ENCODE measurements at regions not wholly inside any gene's neighbourhood (a gene's known extent, or its start where the extent isn't known, plus 50 kb on each side); places are given as distances from the start of the nearest gene placed in this dataset.

DNA sequence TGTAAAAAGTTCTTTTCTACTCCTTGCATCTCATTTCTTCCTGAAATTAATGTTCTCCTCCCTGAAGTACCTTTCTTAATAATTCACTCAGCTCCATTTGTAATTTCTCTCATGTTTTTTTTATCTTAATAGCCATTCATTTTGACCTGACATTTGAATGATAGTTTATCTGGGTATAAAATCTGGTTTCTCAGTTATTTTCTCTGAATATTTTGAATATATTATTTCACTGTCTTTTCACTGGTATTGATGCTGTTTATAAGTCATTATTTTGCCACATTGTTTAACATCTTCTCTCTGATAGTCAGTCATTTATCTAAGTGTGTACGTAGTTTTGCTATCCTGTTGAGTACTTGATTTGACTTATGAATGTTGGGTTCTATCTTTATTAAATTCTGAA is 68.8 kb upstream of the ARHGAP18 start:
- no peak for DNase-seq (ENCODE audit: low read depth)

DNA sequence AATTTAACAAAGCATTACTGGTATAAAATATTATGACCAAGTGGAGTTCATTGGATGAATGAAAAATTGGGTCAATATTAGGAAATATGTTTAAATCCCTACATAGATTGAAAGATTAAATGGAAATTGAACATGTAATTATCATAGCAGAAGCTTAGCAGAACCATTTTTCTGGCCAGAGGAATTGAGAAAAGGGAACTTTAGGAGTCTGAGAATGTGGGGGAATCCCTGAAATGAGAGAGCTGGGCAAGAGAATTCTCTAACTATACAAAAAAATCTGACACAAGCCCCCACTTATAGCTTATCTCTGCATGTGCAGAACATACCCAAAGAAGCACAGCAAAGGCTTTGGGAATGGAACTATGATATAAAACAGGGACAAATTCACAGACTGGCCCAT is 67.4 kb upstream of the ARHGAP18 start:
- DNase-seq (ENCODE audit: low read depth): no peak

DNA sequence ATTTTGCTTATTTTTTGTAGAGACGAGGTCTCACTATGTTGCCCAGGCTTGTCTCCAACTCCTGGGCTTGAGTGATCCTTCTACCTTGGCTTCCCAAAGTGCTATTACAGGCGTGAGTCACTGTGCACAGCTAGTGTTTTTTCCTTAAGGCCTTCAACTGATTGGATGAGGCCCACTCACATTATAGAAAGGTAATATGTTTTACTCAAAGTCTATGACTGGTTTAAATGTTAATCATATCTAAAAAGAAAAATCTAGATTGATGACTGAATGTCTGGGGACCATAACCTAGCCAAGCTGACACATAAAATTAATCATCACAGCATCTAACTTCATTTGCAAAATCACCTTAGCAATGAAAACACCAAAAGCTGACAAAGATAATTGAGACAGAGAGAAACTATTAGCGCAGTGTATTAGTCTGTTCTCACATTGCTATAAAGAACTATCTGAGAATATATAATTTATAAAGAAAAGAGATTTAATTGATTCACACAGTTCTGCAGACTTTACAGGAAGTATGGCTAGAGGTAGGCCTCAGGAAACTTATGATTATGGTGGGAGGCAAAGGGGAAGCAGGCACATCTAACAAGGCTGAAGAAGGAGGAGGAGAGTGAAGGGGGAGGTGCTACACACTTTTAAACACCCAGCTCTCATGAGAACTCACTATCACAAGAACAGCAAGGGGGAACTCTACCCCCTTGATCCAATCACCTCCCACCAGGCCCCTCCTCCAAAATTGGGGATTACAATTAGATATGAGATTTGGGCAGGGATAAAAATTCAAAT is 66.8 kb upstream of the ARHGAP18 start:
- no peak for DNase-seq (ENCODE audit: low read depth)

GRCh38 chr6:129774697-129775447 is 64.9 kb upstream of the ARHGAP18 start:
- DNase-seq (ENCODE audit: low read depth): peak; percentile 56

- DNase-seq (ENCODE audit: low read depth): no peak
Observed at GRCh38 chr6:129773304-129773703, 63.3 kb upstream of the ARHGAP18 start.

DNA sequence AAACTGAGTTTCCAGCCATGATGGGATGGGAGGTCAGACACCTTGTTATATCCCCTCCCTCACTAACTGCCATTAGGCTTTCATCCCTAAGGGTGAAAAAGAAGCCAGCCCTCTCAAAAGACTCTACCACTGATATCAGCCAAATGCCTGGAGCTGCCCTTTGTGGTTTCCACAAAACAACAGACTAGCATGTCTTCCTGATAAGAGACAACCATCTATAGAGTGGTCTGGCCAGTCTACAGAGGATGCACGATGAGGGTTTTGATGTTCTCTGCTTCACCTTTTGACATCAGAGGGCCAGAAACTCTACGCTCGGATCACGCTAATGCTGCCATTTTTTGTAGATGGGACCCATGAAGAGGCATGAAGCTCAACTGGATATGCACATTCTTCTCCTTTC is 61.7 kb upstream of the ARHGAP18 start:
- DNase-seq (ENCODE audit: low read depth): no peak

DNA sequence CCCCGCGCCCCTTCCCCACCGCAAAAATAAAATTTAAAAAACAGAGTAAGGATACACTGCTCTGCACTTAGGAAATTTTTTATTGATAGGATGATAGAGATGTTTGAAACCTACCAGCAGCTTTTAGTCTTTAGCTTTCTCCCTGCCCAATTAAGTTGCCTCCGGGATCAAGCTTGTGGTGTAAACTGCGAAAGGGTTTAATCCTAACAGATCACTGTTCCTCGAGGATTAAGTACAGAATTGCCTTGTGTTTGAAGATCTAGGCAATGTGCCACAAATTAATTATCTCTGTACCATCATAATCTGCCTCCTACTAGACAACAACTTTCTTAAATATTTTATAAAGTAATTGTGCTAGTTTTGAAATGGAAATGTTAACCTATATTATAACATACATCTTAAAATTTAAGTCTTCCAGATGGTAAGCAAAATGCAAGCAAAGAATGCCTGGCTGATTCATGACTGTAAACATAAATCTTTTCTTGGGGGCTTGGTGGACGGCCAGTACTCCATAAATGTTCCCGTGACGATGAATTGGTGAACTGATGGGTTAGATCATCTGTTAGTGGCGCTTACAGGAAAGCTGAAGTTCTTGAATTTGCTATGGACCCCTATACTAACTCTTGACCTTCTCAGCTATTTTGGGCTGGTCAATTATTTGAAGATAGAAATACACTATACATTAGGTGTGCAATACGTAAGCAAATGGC is 58.0 kb upstream of the ARHGAP18 start:
- no peak for DNase-seq (ENCODE audit: low read depth)

DNA sequence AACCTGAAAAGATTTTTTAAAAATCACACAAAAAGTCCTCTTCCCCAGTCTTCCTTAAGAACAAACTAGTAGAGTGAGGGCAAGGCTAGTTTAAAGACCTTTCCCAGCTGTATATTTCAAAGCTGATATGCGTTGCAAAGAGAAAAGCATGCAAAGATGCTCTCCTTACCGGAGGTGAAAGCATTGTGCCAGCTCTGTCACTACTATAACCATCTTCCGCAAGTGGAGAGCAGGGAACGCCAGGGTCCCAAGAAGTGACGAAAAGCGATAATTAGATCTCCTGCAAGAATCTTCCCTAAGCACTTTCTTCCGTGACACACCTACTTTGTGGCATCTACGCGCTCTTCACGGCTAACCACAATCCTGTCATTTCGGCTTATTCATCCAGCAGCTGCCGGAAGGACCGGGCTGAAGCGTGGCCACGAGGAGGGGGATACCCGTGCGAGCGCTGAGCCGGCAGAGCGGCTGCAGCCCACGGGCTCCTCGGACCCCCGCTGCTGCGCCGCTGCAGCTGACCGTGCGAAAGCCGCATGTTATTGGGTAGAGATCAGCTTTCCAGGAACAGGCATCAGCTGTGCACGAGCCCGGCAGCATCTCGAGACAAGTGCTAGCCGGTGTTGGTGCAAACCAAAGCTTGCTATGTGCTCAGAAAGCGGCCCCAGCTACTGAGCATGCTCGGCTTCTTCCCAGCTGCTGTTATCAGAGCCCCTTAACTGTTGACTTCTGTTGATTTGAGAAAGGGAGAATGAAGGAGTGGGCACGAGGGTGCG is 57.2 kb upstream of the ARHGAP18 start:
- DNase-seq (ENCODE audit: low read depth): no peak

GRCh38 chr6:129764761-129765407 is 54.9 kb upstream of the ARHGAP18 start:
- DNase-seq (ENCODE audit: low read depth): no peak

DNA sequence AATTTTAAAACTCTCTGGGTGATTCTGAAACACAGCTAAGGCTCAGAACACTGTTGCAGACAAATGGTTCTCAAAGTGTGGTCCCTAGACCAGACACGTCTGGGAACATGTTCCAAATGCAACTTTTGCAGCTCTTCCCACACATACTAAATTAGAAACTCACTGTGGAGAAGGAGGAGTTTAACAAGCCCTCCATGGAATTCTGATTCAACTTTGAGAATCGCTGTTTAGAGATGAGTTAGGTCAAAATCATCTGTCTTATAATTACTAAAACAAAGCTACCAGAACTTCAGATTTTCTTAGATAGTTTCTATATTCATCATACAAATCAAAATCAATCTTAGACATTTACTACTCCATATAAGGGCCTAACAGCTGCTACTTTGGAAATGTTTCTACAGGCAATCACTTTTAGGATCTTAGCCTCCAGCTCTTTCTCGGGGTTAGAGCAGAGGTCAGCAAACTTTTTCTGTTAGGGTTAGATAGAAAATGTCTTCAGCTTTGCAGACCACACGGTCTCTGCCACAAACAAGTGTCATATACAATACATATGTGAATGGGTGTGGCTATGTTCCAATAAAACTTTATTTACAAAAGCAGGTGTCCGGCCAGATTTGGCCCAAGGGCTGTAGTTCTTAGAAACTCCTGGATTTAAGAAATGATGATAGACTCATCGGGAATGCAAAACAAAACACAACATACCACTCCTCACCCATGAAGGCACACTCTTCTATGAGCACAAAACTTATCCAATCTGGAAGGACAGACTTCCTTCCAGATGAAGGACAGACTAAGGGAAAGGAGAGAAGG is 50.0 kb upstream of the ARHGAP18 start:
- DNase-seq (ENCODE audit: low read depth): no peak

Data from HS-27A (cell line).